PC-3 (cell line): ENCODE measurements at regions not wholly inside any gene's neighbourhood (a gene's known extent, or its start where the extent isn't known, plus 50 kb on each side); places are given as distances from the start of the nearest gene placed in this dataset.

Source experiments
- ATAC-seq: fragments of 200-7000 bp; cut with Tn5 transposase; 2 replicates; pipeline ENCODE4 v1.9.1; 2020; ENCODE audit warnings: mild to moderate bottlenecking, moderate library complexity
- BruUV-seq: library from RNA; stranded (reverse); fragments of 400-500 nt; replicated peaks from 2 replicates; lab custom pipeline; 2021; lab: Mats Ljungman, UMichigan
- CTCF ChIA-PET: fragments of 300-600 bp; sonication (Branson Sonifier 250); formaldehyde crosslinking; loops from one replicate; lab custom pipeline; 2022; ENCODE audit warnings: antibody characterized with exemption; lab: Charles Lee
- POLR2A ChIA-PET: fragments of 300-600 bp; sonication (Branson Sonifier 250); formaldehyde crosslinking; loops from one replicate; lab custom pipeline; 2022; ENCODE audit warnings: antibody characterized with exemption; ENCODE audit not compliant: unreplicated experiment; lab: Charles Lee
- DNase-seq: peaks from one replicate; pipeline ENCODE4 v3.0.0-alpha.2; 2015
- H2AFZ ChIP-seq: fragments of 300-600 bp; sonication (generic); 2 replicates; pipeline ENCODE4 v1.6.0; 2016; ENCODE audit warnings: antibody characterized with exemption, low read length
- H3F3A ChIP-seq: fragments of 300-600 bp; sonication (generic); one replicate; pipeline ENCODE4 v1.6.0; 2017; ENCODE audit warnings: antibody characterized with exemption, low read length, control low read depth, mild to moderate bottlenecking; ENCODE audit not compliant: unreplicated experiment
- H3K27ac ChIP-seq: fragments of 300-600 bp; sonication (generic); 2 replicates; pipeline ENCODE4 v1.5.1; 2016; ENCODE audit warnings: mild to moderate bottlenecking, low read length
- H3K27me3 ChIP-seq: fragments of 300-600 bp; sonication (generic); 2 replicates; pipeline ENCODE4 v1.6.1; 2016; ENCODE audit warnings: low read length, mixed read lengths
- H3K36me3 ChIP-seq: fragments of 300-600 bp; sonication (generic); 2 replicates; pipeline ENCODE4 v1.6.1; 2016; ENCODE audit warnings: low read depth, mixed run types, low read length, mixed read lengths
- H3K4me1 ChIP-seq: fragments of 300-600 bp; sonication (generic); 2 replicates; pipeline ENCODE4 v1.5.1; 2016; ENCODE audit warnings: low read length; ENCODE audit not compliant: insufficient read depth
- H3K4me2 ChIP-seq: fragments of 300-600 bp; sonication (generic); 2 replicates; pipeline ENCODE4 v1.6.0; 2016; ENCODE audit warnings: low read length
- H3K4me3 ChIP-seq: fragments of 300-600 bp; sonication (generic); 2 replicates; pipeline ENCODE4 v1.5.1; 2016; ENCODE audit warnings: mild to moderate bottlenecking, low read length, mixed read lengths
- H3K79me2 ChIP-seq: fragments of 300-600 bp; sonication (generic); 2 replicates; pipeline ENCODE4 v1.6.1; 2017; ENCODE audit warnings: low read length, mixed read lengths
- H3K9ac ChIP-seq: fragments of 300-600 bp; sonication (generic); 2 replicates; pipeline ENCODE4 v1.6.0; 2016; ENCODE audit warnings: mild to moderate bottlenecking, low read length
- H3K9me2 ChIP-seq: fragments of 300-600 bp; sonication (generic); replicated peaks from 2 replicates; pipeline ENCODE4 v1.6.1; 2016; ENCODE audit warnings: mixed run types, low read length, mixed read lengths
- H3K9me3 ChIP-seq: fragments of 300-600 bp; sonication (generic); 2 replicates; pipeline ENCODE4 v1.6.1; 2016; ENCODE audit warnings: low read length, mixed read lengths
- H4K20me1 ChIP-seq: fragments of 300-600 bp; sonication (generic); 2 replicates; pipeline ENCODE4 v1.6.1; 2016; ENCODE audit warnings: low read length, mixed read lengths
- EZH2 ChIP-seq: fragments of 300-600 bp; sonication (generic); IDR thresholded peaks from one replicate; pipeline ENCODE4 v1.6.1; 2017; ENCODE audit warnings: antibody characterized with exemption, mild to moderate bottlenecking, low read length; ENCODE audit not compliant: unreplicated experiment
- EZH2phosphoT487 ChIP-seq: fragments of 300-600 bp; sonication (generic); IDR thresholded peaks from 2 replicates; pipeline ENCODE4 v1.6.1; 2018; ENCODE audit warnings: mild to moderate bottlenecking, antibody characterized with exemption, low read length, borderline replicate concordance
- intact Hi-C: fragments of 100-400 bp; cut with micrococcal nuclease; formaldehyde crosslinking; loops from 2 replicates; pipeline ENCODE4 v1.9.0; 2023
- TF ChIP-seq, protein P1 (sequence below): fragments of 300-600 bp; sonication (generic); conservative IDR thresholded peaks from 2 replicates; pipeline ENCODE4 v1.5.1; 2017; ENCODE audit warnings: antibody characterized with exemption, low read depth, mild to moderate bottlenecking, low read length

DNA sequence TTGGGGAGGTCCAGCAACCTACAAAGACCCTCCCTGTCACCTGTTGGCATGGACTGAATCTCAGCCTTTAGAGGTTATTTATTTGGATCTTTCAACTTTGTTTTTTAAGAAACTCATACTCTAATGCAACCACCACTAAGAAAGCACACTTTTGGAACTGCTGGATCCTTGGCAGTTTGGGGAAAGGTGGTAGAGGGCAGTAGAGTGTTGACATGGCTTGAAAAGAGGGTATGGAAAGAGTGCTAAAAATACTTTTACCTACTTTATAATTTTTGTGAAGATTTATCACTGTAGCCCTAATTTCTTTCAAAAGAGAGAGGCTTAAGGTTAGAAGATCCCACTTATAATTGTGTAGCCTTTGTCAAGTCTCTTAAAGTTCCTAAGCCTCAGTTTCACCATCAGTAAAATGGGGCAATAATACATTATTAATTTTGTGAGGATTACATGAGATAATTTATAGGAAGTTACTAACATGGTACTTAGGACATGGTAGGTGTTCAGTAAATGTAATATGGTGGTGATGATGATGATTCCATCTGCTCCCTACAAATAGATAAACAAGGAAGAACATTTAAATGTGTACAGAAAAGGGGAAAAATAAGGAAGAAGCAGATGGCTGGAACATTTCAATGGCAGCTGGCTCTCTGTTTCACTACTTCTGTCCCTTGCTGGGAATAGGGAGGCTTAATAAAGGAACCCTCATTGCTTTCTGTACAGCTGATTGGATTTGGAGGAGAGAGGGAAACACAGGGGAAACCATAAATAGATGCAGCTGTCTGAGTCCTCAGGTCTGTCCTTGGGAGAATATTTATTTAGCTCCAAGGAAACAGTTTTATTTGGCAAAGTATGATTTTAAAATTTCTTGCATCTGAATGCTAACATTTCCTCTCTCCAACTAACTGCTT is 208.4 kb upstream of the ADAMTS9 start:
- ChIA-PET CTCF (no interaction called here), POLR2A (no interaction called here)
- no peaks in the 10 kb centered on the region for H3F3A ChIP-seq
- intact Hi-C loops, result no loop called here
- no TSS peak for BruUV-seq
- H3K9me3 ChIP-seq, result no peaks in the 10 kb centered on the region
- no peak overlapping the region for H3K4me3 ChIP-seq
- no peaks in the 10 kb centered on the region for H3K36me3 ChIP-seq
- no peaks in the 10 kb centered on the region for H3K9me2 ChIP-seq
- TF ChIP-seq EZH2, result no peak
- no peak for TF ChIP-seq EZH2phosphoT487
- TF ChIP-seq, protein P1, sequence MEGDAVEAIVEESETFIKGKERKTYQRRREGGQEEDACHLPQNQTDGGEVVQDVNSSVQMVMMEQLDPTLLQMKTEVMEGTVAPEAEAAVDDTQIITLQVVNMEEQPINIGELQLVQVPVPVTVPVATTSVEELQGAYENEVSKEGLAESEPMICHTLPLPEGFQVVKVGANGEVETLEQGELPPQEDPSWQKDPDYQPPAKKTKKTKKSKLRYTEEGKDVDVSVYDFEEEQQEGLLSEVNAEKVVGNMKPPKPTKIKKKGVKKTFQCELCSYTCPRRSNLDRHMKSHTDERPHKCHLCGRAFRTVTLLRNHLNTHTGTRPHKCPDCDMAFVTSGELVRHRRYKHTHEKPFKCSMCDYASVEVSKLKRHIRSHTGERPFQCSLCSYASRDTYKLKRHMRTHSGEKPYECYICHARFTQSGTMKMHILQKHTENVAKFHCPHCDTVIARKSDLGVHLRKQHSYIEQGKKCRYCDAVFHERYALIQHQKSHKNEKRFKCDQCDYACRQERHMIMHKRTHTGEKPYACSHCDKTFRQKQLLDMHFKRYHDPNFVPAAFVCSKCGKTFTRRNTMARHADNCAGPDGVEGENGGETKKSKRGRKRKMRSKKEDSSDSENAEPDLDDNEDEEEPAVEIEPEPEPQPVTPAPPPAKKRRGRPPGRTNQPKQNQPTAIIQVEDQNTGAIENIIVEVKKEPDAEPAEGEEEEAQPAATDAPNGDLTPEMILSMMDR, result no peak
- no peak overlapping the region for H3K27ac ChIP-seq
- ATAC-seq (no peak), DNase-seq (no peak)
- H2AFZ ChIP-seq, result no peak overlapping the region
- H3K4me1 ChIP-seq, result no peaks in the 10 kb centered on the region
- no peak overlapping the region for H3K9ac ChIP-seq
- H3K79me2 ChIP-seq, result no peaks in the 10 kb centered on the region
- no peak overlapping the region for H3K4me2 ChIP-seq
- H4K20me1 ChIP-seq, result no peaks in the 10 kb centered on the region
- no peaks in the 10 kb centered on the region for H3K27me3 ChIP-seq

DNA sequence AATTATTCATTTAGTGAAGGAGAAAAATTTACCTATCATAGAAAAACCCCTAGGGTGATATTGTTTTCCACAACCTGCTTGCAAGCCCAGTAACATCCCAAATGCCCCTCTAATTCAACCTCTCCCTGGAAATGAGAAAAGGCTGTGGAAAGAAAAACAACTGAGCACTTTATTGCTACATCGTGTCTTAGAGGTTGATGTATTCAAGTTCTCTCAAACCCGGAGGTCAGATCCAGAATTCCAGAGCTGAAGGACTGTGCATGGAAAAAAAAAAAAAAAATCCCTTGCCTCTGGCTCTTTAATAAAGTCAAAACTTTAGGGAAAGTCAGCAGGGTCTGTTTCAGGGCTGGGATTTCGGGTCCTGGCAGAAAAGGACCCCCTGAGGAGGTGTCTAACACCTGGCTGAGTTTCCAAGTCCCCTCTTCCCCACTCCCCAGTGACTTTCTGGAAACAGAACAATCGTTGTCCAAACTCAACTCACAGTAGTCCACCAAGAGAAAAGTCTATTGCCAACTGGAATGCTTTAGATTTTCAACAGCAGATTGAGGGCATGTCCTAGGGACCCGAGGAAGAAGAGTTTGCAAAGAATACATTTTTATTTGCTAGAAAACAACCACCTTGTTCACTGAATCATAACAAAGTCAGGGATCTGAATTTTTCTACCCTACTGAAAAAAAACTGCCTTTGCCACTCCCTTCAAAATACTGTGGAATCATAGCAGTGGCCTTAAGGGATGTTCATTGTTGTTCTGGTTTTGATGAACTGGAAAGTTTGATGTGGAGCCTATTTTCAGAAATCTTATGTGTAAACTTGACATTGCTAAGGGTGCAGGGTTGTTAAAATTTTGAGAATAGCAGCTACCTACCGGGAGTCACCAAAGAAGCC is 207.5 kb upstream of the ADAMTS9 start:
- TF ChIP-seq EZH2, result no peak
- TF ChIP-seq EZH2phosphoT487, result no peak
- TF ChIP-seq, protein P1, result no peak
- intact Hi-C loops, result no loop called here
- ChIA-PET POLR2A (no interaction called here), CTCF (no interaction called here)
- Histone ChIP-seq H3K4me2 (no peak overlapping the region), H3K36me3 (no peaks in the 10 kb centered on the region), H3K27me3 (no peaks in the 10 kb centered on the region), H4K20me1 (no peaks in the 10 kb centered on the region), H3K4me3 (no peak overlapping the region), H3K9me2 (no peaks in the 10 kb centered on the region), H3K4me1 (no peaks in the 10 kb centered on the region), H3F3A (no peaks in the 10 kb centered on the region), H3K79me2 (no peaks in the 10 kb centered on the region), H2AFZ (no peak overlapping the region), H3K9ac (no peak overlapping the region), H3K9me3 (no peaks in the 10 kb centered on the region), H3K27ac (no peak overlapping the region)
- BruUV-seq, result no TSS peak
- ATAC-seq (no peak), DNase-seq (no peak)
